CD14-positive monocyte (primary cell): ENCODE measurements at regions not wholly inside any gene's neighbourhood (a gene's known extent, or its start where the extent isn't known, plus 50 kb on each side); places are given as distances from the start of the nearest gene placed in this dataset.

Experiments used
- DNase-seq, 3 donors: peaks; one replicate each; pipeline ENCODE4 v3.0.0-alpha.2; 2011 to 2022
- H2AFZ ChIP-seq: 2 replicates; pipeline ENCODE4 v1.6.0; 2012; ENCODE audit warnings: mild to moderate bottlenecking, low read depth, low read length, inconsistent platforms; ENCODE audit not compliant: insufficient read depth, poor library complexity, severe bottlenecking
- H3K27ac ChIP-seq, 2 donors: 1 replicate in 1 of 2; 2 replicates in 1 of 2; pipeline ENCODE4 v1.5.1; 2012 to 2013; ENCODE audit warnings: low read length in 2 of 2, control low read depth in 1 of 2, inconsistent platforms in 1 of 2, low read depth in 1 of 2, mild to moderate bottlenecking in 1 of 2
- H3K27me3 ChIP-seq, 2 donors: one replicate each; pipeline versions ENCODE4 v1.6.0 to v1.6.1; 2011 to 2013; ENCODE audit warnings: low read length in 2 of 2; ENCODE audit not compliant: control insufficient read depth in 2 of 2, insufficient read depth in 2 of 2
- H3K36me3 ChIP-seq, 2 donors: replicated peaks in 1 of 2; 1 replicate in 1 of 2; 2 replicates in 1 of 2; pipeline versions ENCODE4 v1.5.1 to v1.6.1; 2012 to 2013; ENCODE audit warnings: low read length in 2 of 2, control low read depth in 1 of 2, inconsistent platforms in 1 of 2, mild to moderate bottlenecking in 1 of 2; ENCODE audit not compliant: insufficient read depth in 2 of 2, control insufficient read depth in 1 of 2
- H3K4me1 ChIP-seq, 2 donors: 1 replicate in 1 of 2; 2 replicates in 1 of 2; pipeline versions ENCODE4 v1.5.1 to v1.6.1; 2012 to 2013; ENCODE audit warnings: low read length in 2 of 2, control low read depth in 1 of 2, inconsistent platforms in 1 of 2, mild to moderate bottlenecking in 1 of 2, moderate library complexity in 1 of 2; ENCODE audit not compliant: insufficient read depth in 2 of 2, control insufficient read depth in 1 of 2
- H3K4me2 ChIP-seq: replicated peaks from 2 replicates; pipeline ENCODE3; 2012; ENCODE audit warnings: low read length, moderate library complexity, mild to moderate bottlenecking; ENCODE audit not compliant: poor library complexity, severe bottlenecking; ENCODE audit errors: extremely low read depth
- H3K4me3 ChIP-seq, 3 experiments: fragments of 200-600 bp in 1 of 3; sonication (generic) in 1 of 3; replicated peaks in 1 of 3; 1 replicate in 2 of 3; 2 replicates in 1 of 3; pipeline ENCODE4 v1.5.1; 2011 to 2013; ENCODE audit warnings: low read length in 3 of 3, mild to moderate bottlenecking in 3 of 3, control low read depth in 2 of 3, low read depth in 2 of 3, inconsistent platforms in 1 of 3, moderate library complexity in 1 of 3
- H3K79me2 ChIP-seq: 2 replicates; pipeline ENCODE4 v1.6.0; 2012; ENCODE audit warnings: mild to moderate bottlenecking, control low read depth, inconsistent platforms, low read length, moderate library complexity; ENCODE audit not compliant: insufficient read depth
- H3K9ac ChIP-seq: 2 replicates; pipeline ENCODE4 v1.6.0; 2017; ENCODE audit warnings: low read length, mild to moderate bottlenecking; ENCODE audit not compliant: insufficient read depth, poor library complexity, severe bottlenecking
- H3K9me3 ChIP-seq, 2 donors: replicated peaks in 1 of 2; 1 replicate in 1 of 2; 2 replicates in 1 of 2; pipeline versions ENCODE4 v1.5.1 to v1.6.1; 2012 to 2013; ENCODE audit warnings: low read length in 2 of 2, control low read depth in 1 of 2; ENCODE audit not compliant: control insufficient read depth in 1 of 2, insufficient read depth in 1 of 2
- H4K20me1 ChIP-seq: 2 replicates; pipeline ENCODE4 v1.6.0; 2012; ENCODE audit warnings: mild to moderate bottlenecking, low read length, control low read depth, moderate library complexity; ENCODE audit not compliant: insufficient read depth
- H3K27ac Mint-ChIP-seq, 7 donors: one replicate each; pipeline ENCODE4 v1.8.0; 2020; ENCODE audit warnings: mild to moderate bottlenecking in 7 of 7, mixed read lengths in 7 of 7, moderate library complexity in 6 of 7, inconsistent platforms in 2 of 7
- H3K27me3 Mint-ChIP-seq, 3 donors: one replicate each; pipeline ENCODE4 v1.8.0; 2021 to 2022; ENCODE audit warnings: low read depth in 3 of 3, mild to moderate bottlenecking in 3 of 3, mixed read lengths in 3 of 3, moderate library complexity in 3 of 3, inconsistent platforms in 1 of 3
- H3K36me3 Mint-ChIP-seq, 2 donors: one replicate each; pipeline ENCODE4 v1.8.0; 2020; ENCODE audit warnings: mixed read lengths in 2 of 2, inconsistent platforms in 1 of 2, mild to moderate bottlenecking in 1 of 2
- H3K4me1 Mint-ChIP-seq: one replicate; pipeline ENCODE4 v1.8.0; 2020; ENCODE audit warnings: mild to moderate bottlenecking, mixed read lengths
- H3K4me3 Mint-ChIP-seq, 2 donors: one replicate each; pipeline ENCODE4 v1.8.0; 2020; ENCODE audit warnings: mild to moderate bottlenecking in 2 of 2, mixed read lengths in 2 of 2, moderate library complexity in 1 of 2
- H3K9me3 Mint-ChIP-seq, 7 donors: one replicate each; pipeline ENCODE4 v1.8.0; 2020 to 2022; ENCODE audit warnings: mixed read lengths in 7 of 7, mild to moderate bottlenecking in 6 of 7, moderate library complexity in 6 of 7, inconsistent platforms in 2 of 7
- CTCF ChIP-seq: fragments of 200-600 bp; IDR thresholded peaks from one replicate; pipeline ENCODE4 v1.8.0; 2022; ENCODE audit warnings: antibody characterized with exemption, mild to moderate bottlenecking
- WGBS: methylation state at CpG from one replicate; pipeline ENCODE4 v1.1.5; 2013; ENCODE audit warnings: missing lambda C conversion rate; ENCODE audit not compliant: insufficient coverage; 5-methylcytosine and 5-hydroxymethylcytosine counted together
- intact Hi-C, 2 donors: fragments of 100-400 bp; cut with micrococcal nuclease; formaldehyde crosslinking; loops; one replicate each; pipeline versions ENCODE4 v1.15.0 to v1.15.1; 2023

- peak overlapping the region in 1 of 2 donors; percentile 49 for H3K4me3 Mint-ChIP-seq
- Histone ChIP-seq H3K9me3 (no peaks in the 10 kb centered on the region), H3K9ac (no peak overlapping the region), H3K4me3 (no peak overlapping the region), H4K20me1 (no peaks in the 10 kb centered on the region), H3K27ac (no peak overlapping the region), H3K4me2 (no peak overlapping the region), H2AFZ (no peak overlapping the region), H3K79me2 (no peaks in the 10 kb centered on the region), H3K27me3 (no peaks in the 10 kb centered on the region), H3K4me1 (peaks cover 21 to 22% of the 10 kb centered on the region in 2 donors), H3K36me3 (no peaks in the 10 kb centered on the region)
- no peaks in the 10 kb centered on the region for H3K27me3 Mint-ChIP-seq
- intact Hi-C loops = no loop called here
- WGBS = 0% methylated on average over 3 of the region's 4 CpGs
- peaks cover 22% of the 10 kb centered on the region for H3K4me1 Mint-ChIP-seq
- H3K27ac Mint-ChIP-seq = peak overlapping the region in 1 of 7 donors; percentile 61
- no peaks in the 10 kb centered on the region for H3K9me3 Mint-ChIP-seq
- DNase-seq = peak in 1 of 3 donors; percentile 37
- no peak for TF ChIP-seq CTCF
- H3K36me3 Mint-ChIP-seq = no peaks in the 10 kb centered on the region
Measured at GRCh38 chr20:4375881-4376280, 126.8 kb upstream of the ADRA1D start.

- no peaks in the 10 kb centered on the region for H3K9me3 ChIP-seq
- no peak overlapping the region for H3K4me3 Mint-ChIP-seq
- H3K9me3 Mint-ChIP-seq = no peaks in the 10 kb centered on the region
- H3K27ac ChIP-seq = no peak overlapping the region
- peaks cover 0 to 2% (median 0%) of the 10 kb centered on the region in 3 donors for H3K27me3 Mint-ChIP-seq
- H3K9ac ChIP-seq = no peak overlapping the region
- peaks cover 43% of the 10 kb centered on the region for H3K4me1 Mint-ChIP-seq
- no CpG with 5 or more reads among the region's 1 CpG for WGBS
- no peak overlapping the region for H3K4me2 ChIP-seq
- peaks cover 0 to 2% of the 10 kb centered on the region in 2 donors for H3K36me3 Mint-ChIP-seq
- H3K27ac Mint-ChIP-seq = no peak overlapping the region
- H3K27me3 ChIP-seq = no peaks in the 10 kb centered on the region
- H3K36me3 ChIP-seq = no peaks in the 10 kb centered on the region
- no peaks in the 10 kb centered on the region for H4K20me1 ChIP-seq
- no peak overlapping the region for H2AFZ ChIP-seq
- no peak for DNase-seq
- H3K4me1 ChIP-seq = peaks cover 41% of the 10 kb centered on the region in 2 donors
- H3K79me2 ChIP-seq = no peaks in the 10 kb centered on the region
- no peak for TF ChIP-seq CTCF
- intact Hi-C loops = no loop called here
- H3K4me3 ChIP-seq = no peak overlapping the region
Measured at GRCh38 chr20:4373454-4373853, 124.4 kb upstream of the ADRA1D start.
